NCI-H2171 treated with DMSO at 0.1 percent for 48 hours (cell line): ENCODE measurements at regions not wholly inside any gene's neighbourhood (a gene's known extent, or its start where the extent isn't known, plus 50 kb on each side); places are given as distances from the start of the nearest gene placed in this dataset.
"Not testable (repeated sequence)": the region's sequence is repeated elsewhere in the genome, so short reads cannot be mapped to it uniquely, and the experiment has no call there.

Source experiments
- DNase-seq: peaks from one replicate; lab custom pipeline; 2025; lab: John Stamatoyannopoulos, UW

DNA sequence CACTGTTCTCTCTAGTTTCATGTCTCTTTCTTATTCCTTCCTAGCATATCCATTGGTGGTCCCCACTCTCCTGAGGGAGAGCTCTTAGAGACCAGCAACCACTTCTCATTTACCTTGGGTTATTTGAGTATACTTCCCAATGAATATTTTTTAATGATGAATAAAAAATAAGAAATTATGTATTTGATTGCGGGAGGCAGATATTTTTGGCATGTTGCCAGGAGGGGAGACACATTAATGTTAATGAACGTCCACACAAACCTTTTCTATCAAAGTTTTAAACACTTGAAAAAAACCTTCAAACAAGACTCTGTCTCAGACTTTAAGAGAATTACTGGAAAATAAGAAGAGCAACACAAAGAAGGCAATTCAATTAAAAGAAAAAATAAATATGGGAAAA is 260.6 kb upstream of the MAGI2 start:
- DNase-seq: no peak

DNA sequence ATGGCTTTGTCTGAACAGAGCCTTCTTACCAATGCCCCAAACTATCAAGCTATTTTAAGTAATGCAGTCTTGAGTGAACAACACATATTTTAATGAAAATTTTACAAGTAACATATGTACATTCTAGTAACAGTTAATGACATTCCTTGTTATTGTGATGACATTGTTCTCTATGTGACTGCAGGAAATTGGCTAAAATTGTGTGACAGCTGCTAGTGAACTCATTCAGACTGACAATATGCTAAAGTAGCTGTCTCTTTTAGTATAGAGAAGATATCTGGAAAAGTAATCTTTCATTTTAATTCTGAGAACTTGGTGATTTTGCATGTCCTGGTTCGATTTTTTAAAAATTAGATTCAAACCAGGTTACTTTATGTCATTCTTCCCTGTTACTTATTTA is 259.8 kb upstream of the MAGI2 start:
- peak; percentile 50 for DNase-seq

DNA sequence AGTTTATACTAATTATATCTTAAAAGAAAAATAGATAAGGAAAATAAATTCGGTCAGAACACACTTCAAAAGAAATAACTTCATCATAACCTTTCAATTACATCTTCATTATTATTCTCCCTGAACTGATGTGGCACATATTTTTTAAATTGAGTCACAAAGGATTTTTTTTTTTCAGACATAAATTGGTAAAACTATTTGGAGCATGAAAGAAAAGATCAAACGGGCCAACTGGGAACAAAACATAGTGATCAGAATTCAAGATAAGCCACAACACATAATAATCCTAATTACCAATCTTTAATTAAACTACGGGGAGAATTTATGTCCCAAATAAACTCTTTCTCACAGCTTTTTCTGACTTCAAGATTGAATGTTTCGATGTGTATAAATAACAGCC is 258.2 kb upstream of the MAGI2 start:
- DNase-seq: no peak

DNA sequence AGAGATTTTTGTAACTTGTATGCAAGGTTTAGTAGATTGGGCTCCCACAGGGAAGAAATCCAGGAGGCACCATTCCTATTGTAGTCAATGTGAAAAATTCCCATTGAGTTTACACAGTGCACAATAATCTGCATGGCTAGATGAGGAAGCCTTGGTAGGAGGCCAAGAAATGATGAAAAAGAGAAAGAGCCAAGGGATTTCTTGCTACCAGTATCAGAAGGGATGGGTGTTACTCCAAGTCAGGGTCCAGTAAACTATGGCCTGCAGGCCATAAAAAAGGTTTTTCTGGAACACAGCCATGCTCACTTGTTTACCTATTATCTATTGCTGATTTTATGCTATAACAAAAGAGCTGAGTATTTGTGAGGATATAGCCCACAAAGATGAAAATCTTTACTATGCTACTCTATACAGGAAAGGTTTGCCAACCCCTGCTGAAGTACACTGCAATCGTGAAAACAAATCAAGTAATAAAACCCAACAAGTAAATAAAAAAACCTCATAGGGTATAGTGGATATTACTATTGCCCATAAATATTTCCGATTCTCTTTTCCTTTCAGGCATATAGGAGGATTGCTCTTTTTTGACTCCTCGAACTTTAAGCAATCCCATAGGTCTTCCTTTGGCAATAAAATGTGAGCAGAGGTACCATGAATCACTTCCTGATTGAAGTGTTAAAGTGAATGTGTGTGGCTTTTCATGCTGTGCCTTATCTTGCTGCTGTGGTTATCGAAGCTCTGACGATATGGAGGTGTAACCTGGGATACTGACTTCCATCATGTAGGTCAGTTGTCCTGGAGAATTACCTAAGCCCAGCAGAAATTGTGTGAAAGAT is 256.3 kb upstream of the MAGI2 start:
- no peak for DNase-seq

DNA sequence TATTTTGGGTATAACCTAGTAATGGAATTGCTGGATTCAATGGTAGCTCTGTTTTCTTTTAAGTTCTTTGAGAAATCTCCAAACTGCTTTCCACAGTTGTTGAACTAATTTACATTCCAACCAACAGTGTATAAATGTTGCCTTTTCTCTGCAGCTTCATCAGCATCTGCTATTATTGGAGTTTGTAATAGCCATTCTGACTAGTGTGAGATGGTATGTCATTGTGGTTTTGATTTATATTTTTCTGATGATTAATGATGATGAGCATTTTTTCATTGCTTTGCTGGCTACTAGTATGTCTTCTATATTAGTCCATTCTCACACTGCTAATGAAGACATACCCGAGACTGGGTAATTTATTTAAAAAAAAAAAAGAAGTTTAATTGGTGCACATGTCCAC is 248.6 kb upstream of the MAGI2 start:
- DNase-seq: no peak

DNA sequence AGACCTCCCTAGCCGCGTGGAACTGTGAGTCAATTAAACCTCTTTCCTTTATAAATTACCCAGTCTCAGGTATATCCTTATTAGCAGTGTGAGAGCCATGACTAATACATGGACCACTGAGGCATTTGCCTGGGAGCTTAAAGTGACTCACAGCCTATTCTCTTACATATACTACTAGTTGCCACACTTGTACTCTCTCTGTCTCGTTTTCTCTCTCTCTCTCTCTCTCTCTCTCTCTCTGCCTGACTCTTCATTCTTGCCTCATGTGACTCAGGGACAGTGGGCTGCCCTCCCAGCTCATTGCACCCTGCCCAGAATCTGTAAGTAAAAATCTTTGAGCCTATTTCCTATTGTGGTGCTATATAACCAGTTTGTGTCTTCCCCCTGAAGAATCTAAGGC is 238.5 kb upstream of the MAGI2 start:
- DNase-seq: no peak

DNA sequence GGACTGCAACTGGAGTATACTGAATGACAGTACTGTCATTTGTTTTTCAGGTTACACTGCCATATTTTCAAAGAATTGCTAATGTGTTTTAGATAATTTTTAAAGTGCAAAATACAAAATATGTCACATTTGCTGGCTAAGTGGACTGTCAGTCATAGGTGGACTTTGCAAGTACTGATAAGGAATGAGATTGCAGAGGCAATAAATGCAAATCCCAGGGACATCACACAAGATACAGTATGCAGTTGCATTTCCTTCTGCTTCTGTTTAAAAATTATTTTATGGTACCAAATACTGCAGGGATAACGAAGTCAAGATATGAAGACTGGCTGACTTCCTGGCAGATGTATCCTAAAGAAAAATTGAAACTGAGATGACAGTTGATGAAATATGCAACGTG is 237.6 kb upstream of the MAGI2 start:
- no peak for DNase-seq

DNA sequence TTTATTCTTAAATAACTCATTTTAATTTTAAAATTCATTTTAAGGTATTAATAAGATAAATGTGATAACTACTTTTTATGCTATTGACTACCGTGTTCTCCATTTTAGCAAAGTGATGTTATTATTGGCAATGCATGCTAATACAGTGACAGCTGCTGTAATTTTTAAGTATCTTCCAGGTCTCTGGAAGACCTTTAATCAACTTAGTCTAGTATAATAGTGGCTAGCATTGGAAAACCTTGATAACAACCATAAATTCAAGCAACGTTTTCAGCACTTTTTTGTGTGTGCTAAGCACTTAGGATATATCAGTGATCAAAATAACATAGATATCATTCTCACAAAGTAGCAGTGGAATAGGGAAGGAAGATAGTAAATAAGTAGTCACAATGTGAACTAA is 230.9 kb upstream of the MAGI2 start:
- DNase-seq: no peak

DNA sequence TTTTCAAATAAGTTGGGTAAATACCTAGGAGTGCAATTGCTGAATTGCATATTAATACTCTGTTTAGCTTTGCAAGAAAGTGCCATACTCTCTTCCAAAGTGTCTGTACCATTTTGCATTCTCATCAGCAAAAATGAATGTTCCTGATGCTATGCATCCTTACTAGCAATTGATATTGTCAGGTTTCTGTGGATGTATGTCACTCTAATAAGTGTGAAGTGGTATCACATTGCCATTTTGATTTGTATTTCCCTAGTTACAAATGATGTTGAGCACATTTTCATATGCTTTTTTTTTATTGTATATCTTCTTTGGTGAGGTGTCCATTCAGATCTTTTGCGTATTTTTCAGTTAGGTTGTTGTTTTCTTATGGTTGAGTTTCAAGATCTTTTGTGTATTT is 230.4 kb upstream of the MAGI2 start:
- no peak for DNase-seq

DNA sequence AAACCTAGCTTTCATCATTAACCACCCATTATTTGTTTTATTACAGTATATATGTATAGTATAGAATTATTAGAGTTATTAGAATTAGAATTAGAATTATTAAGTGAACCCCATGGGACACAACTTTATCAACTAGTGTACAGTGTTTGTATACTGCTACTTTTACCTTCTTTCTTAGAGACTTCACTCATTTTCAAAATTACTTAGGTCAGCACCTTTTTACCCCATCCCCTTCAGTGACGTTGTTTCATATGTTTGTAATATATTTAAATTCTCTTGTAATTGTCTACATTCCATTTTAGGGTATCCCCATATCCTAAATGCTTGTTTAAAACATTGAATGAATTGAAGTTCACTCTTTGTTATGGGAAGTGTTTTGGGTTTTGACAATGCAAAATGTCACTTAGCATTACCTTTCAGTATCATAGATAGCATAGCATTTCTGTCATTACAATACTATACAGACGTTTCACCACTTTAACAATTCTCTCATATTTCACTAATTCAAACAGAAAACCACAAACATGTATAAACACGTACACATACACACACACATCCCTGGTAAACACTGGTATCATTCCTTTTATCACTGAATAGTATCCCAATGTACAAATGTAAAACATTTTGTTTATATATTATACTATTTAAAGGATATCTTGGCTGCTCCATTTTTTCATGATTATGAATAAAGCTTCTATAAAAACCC is 229.9 kb upstream of the MAGI2 start:
- DNase-seq: no peak

DNA sequence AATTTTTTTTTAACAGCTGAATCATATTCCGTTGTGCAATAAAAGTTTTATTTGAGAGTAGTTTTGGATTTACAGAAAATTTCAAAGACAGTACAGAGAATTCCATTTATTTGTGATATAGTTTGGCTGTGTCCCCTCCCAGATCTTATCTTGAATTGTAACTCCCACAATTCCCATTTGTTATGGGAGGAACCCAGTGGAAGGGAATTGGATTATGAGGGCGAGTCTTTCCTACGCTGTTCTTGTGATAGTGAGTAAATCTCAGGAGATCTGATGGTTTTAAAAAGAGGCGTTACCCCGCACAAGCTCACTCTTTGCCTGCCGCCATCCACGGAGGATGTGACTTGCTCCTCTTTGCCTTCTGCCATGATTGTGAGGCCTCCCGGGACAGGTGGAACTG is 228.0 kb upstream of the MAGI2 start:
- DNase-seq: no peak

DNA sequence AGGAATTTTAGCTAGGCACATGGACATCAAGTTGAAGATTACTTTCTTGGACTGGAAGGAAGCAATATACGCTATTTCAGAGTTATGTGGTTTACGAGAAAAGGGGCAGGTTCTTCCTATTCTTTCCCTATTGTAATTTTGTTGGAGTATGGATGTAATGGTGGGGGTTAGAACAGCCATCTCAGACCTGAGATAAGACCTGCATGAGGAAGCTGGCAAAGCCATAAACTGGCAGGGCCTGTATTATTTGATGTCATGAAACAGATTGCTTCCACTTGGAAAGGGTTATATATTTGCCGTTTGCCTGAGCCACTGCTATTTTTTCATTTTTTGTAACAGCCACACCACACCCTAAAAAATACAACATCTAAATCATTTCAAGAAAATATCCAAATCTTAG is 220.5 kb upstream of the MAGI2 start:
- DNase-seq: no peak

DNA sequence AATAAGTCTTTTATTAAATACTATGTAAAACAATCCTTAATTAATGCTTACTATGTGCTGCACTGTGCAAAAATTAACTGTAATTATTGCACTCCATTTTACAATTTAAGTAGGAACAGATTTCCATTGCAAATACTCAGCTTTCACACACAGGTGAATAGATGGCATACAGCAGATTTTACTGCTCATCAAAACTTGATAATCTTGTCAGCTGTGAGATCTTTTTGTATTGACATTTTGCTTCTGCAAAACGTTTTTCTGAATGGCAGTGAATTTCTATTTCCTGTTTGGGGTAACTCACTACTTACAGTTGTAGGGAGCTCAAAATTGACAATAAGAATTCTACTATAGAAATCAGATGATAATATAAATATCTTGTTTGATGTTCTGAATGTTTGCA is 220.0 kb upstream of the MAGI2 start:
- no peak for DNase-seq

DNA sequence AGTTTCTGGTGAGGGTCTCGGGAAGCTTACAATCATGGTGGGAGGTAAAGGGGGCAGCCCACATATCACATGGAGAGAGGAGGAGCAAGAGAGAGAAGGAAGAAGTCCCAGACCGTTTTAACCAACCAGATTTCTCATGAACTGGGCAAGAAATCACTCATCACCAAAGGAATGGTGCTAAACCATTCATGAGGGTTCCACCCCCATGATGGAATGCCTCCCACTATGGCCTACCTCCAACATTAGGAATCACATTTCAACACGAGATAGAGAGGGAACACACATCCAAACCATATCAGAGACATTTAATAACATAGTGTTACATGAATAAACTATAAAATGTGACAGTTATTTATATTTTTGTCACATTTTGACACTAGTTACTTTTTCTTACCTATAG is 214.8 kb upstream of the MAGI2 start:
- DNase-seq: no peak

DNA sequence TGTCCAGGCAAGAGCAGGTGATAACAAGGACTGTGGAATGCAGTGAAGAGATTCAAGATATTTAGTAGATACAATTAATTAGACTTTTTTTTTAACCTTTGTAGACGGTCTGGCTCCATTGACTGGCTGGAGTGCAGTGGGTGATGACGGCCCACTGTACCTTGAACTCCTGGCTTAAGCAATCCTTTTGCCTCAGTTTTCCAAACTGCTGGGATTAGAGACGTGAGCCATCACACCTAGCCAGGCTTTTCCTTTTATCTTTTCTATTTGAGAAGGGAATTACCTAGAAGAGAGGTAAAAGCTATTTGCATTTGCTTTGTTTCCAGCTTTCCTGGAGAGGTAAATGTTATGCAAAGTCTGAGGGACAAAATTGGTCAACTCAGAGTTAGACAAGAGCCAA is 213.0 kb upstream of the MAGI2 start:
- DNase-seq: no peak

DNA sequence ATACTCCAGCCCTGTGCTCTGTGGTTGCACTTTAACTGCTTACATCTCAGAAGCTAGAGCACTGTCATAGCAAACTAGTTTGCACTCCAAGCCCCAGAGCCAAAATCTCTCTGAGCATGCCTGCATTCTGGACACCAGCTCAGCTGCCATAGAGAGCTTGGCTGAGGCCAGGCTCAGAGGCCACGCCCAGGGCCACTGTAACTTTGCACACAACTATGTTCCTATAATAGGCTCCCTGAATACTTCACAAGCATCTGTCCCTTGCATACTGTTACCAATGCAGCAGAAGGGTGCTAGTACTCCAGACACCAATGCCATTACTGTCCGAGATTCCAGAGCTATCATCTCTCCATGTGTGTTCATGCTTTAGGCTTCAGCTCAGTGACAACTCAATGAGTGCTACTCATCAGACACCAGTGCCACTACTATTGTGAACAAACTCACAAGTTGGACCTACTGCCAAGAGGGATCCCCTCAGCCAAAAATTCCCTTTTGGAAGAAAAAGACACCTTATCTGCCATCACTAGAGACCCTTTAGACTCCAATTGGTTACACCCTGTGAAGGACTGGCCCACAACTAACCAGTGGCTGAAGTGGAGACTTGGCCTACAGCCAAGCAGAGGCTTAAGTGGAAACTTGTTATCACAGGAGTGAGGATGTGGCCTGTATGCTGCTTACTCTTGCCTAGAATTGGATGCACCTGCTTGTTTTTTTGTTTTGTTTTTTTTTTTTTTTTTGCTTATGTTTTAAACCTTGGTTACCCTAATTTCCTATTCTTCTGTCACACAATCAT is 211.6 kb upstream of the MAGI2 start:
- DNase-seq: peak; percentile 24

DNA sequence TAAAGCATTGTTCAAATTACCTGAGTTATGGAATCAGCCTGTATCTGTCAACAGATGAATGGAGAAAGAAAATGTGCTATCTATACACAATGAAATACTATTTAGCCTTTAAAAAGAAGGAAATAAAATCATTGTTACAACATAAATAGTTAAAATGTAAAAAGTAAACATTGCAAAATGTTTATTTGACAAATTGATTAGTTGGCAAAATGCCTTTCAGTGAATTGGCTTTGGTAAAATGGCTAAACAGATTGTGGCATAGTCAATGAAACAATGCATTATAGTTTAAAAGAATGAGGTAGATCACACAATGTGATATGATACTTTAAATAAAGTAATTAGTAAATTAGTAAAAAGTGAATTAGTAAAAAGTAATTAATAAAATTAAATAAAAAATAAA is 204.8 kb upstream of the MAGI2 start:
- no peak for DNase-seq

DNA sequence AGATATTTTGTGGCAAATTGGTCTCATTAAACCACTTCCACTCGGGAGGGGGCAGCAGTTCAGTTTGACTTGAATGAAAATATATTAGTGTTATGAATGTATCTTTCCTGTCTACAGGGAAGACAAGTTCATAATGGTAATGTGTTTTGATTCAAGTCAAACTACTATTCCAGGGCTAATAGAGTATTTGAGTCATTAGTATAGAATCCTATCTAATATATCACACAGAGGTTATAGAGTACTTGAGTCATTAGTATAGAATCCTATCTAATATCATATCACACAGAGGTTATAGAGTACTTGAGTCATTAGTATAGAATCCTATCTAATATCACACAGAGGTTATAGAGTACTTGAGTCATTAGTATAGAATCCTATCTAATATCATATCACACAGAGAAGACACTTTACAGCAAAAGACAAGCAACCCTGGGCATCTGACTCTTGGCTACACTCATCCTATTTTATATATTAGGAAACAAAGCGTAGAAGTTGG is 199.7 kb upstream of the MAGI2 start:
- no peak for DNase-seq

DNA sequence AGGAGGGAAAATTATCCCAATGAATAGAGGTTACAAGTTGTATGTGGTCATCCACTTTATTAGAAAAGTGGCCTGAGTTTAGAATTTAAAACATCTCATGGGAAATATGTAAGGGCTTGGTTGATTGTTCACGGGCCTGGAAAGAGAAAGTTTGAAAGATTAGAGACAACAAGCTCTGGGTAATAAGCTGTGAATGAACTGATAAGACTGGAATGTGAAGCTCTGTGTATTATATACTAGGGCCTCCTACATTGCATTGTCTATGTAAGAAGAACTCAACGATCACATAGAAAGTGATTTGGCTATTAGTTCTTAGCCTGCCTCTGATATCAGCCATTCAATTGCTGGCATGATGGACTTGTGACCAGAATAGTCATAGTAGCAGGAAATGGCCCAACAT is 199.2 kb upstream of the MAGI2 start:
- DNase-seq: no peak

DNA sequence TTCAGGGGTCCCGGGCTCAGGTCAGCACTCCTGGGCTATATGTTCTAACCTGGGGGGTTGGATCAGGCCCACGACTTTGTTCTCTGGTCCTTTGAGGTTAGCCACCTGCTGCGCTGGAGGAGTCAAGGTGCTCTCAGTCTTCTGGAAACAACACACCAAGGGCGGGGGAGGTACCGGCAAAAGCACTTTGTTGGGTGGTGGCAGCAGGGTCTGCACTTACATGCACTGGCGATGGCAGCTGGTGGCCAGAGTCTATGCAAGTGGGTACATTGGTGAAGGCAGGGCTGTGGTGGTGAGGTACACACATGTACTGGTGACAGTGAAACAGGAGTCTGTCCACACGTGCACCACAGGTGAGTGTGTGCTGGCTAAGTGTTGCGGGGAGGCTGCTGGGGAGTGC is 194.2 kb upstream of the MAGI2 start:
- DNase-seq: no peak

DNA sequence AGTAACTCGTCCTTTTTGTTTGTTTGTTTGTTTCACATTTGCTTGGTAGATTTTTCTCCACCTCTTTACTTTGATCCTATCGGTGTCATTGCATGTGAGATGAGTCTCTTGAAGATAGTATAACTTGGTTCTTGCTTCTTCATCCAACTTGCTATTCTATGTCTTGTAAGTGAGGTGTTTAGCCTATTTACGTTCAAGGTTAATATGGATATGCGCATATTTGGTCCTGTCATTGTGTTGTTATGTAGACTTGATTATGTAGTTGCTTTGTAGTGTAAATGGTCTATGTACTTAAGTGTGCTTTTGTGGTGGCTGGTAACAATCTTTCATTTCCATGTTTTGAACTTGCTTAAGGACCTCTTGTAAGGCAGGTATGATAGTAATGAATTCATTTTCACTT is 192.8 kb upstream of the MAGI2 start:
- DNase-seq: no peak

DNA sequence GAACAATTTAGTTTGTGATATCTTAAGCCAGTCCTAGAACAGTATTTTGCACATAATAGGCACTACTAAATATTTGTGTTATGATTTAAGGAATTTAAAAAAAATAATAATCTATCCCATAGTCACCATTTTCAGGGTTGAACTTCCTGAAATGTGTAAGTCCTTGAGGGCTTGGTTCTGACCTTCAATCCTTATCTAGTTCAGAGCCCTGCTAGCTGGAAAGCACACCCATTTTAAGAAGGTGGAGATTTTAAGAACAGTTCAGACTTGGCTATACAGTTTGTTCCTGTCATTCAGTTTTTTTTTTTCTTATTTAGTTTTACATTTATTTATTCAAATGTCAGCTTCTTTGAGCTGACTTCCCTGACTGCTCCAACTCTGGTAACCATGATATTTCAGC is 183.4 kb upstream of the MAGI2 start:
- no peak for DNase-seq

DNA sequence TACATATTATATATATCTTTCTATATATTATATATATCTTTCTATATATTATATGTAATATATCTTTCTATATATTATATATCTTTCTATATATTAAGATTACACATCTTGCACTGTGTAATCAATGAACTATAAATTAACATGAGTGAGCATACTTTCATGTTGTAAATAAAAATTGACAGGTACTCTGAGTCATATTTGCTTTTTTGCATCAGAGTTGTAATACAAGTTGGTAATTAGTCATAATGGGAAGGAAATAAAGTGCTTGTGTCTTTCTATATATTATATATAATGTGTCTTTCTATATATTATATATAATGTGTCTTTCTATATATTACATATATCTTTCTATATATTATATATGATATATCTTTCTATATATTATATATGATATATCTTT is 172.5 kb upstream of the MAGI2 start:
- not testable (repeated sequence) for DNase-seq
